NOMO-1 treated with DMSO at 0.1 percent for 48 hours (cell line): ENCODE measurements at regions not wholly inside any gene's neighbourhood (a gene's known extent, or its start where the extent isn't known, plus 50 kb on each side); places are given as distances from the start of the nearest gene placed in this dataset.

ENCODE experiments used
- DNase-seq: peaks from one replicate; lab custom pipeline; 2025; ENCODE audit not compliant: unreplicated experiment; lab: John Stamatoyannopoulos, UW

DNA sequence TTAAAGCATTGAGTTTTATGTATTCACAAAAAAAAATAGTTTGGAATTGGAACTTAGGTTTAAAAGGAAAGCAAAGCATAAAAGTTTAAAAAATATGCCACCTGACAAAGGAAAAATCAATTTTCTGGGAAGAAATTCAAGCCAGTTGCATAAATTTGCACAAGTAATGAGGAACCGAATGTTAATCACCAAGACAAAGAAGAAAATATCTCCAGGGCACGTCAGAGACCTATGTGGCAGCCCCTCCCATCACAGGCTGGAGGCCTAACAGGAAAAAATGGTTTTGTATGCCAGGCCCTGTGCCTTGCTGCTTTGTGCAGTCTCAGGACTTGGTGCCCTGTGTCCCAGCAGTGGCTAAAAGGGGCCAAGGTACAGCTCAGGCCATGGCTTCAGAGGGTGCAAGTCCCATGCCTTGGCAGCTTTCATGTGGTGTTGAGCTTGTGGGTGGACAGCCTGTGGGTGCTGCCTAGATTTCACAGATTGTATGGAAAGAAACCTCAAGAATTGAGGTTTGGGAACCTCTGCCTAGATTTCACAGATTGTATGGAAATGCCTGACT lies 767.2 kb upstream of the SLC10A2 start:
- no peak for DNase-seq

DNA sequence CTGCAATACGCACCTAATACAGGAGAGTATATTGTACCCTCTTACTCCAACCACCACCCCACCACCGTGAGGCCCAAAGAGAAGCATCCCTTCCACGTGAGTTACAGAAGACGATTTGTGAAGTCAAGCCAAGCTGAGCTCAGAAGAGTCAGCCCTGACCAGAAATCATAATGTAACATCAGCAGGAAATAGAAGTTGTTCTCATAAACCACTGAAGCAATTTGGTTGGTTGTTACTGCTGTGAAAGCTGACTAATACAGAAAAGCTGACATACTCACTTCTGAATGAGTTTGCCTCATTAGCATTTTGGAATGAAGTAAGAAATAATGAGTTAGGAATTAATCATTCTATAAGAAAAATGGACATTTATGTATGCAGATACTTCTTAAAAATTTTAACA lies 749.4 kb upstream of the SLC10A2 start:
- no peak for DNase-seq

DNA sequence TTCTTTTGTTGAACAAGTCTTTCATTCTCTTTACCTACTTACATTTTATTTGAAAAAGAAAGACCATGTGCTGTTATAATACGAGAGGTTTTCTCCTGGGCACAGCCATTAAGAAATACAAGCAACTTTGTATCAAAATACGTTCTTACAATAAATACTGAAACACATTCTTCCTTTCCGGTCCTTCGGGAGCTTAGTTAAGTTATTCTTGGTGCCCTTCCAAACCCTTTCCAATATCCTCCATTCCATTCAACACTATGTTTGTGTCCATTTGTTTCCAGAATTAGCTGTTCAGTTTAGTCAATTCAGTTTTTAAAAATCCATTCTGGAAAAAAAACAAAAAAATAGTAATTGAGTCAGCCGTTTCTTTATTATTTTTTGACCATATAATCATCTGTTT lies 746.8 kb upstream of the SLC10A2 start:
- no peak for DNase-seq

DNA sequence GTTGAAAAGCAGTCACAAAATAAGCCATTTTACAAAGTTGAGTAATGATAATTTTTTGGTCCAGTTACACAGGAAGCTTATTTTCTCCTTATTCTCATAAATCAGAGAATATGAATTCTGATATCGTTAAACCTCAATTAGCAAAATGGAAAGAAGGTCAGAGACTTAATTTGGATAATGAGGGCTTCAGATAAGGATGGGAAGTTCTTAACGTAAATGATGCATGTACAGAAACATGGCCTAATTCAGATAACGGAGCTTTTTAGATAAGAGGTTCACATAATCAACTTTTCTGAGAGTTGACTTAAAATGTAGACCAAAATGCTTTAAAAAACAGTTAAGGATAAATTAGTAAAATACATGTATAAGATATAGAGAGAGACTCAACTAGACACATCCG lies 746.3 kb upstream of the SLC10A2 start:
- no peak for DNase-seq

DNA sequence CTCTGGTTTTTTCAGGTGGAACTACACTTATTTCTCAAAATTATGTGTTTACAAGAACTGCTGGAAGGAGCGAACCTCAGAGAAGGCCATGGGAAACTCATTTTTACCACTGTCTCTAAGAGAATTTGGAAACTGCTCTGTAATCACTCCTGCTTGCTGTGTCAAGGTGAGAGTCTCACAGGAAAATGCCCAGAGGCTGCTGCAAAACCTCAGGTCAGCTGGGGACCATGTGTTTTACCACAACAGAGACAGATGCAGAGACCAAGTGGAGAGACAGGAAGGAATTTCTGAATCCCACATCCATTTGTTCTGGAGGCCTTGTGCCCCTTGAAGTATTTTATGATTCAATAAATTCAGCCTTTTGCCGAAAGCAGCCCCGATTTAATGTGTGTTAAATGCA lies 743.8 kb upstream of the SLC10A2 start:
- DNase-seq, result no peak

DNA sequence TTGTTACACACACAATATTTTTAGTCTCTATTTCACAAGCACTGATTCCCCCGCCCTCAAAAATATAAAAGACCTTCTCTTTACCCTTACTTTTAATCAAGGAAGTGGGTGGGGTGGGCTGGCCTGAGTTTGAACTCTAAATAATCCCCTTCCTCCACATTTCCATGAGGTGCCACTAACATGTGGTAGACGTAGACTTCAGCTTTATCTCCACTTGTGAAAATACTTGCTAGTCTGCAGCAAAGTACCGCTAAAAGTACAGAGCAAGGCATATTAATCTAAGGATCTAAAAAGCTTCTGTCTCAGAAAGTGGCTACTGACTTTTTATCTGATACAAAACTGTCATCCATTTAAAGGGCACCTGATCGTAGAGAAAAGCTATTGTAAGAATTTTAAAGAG lies 739.6 kb upstream of the SLC10A2 start:
- no peak for DNase-seq

DNA sequence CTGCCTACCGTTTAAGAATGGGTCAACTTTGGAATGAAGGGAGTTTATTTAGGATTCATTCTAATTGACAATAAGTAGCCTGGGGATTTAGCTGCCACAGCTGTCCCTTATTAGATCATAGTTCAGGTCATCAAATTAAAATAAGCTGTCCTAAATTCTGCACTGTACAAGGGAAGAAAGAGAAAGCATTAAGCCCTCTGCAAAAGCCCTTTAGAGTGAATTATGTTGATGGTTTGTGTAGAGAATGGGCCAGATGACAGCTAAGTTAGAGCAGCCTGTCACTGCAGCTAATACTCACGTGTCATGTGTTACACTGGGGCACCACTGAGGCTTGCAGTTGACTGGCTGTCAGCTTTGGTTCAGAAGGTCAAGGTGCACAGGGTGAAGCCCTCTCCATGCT lies 737.1 kb upstream of the SLC10A2 start:
- no peak for DNase-seq

DNA sequence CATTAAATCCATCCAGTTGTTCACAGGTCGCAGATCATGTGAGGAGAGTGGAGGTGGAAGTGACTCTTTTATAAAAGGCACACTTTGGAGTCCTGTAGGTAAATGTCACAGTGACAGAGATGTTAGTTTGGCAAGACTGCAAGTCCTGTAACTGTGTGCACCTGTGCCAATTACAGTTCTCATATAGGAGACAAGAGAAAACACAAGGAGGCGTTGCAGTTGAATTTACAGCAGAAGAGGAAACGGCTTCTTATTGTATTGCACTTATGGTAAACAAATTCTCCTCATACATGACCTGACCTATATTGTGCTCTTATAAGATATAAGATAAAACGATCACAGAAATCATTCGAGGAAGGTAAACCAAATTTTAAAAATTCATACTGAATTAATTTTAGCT lies 732.8 kb upstream of the SLC10A2 start:
- no peak for DNase-seq

DNA sequence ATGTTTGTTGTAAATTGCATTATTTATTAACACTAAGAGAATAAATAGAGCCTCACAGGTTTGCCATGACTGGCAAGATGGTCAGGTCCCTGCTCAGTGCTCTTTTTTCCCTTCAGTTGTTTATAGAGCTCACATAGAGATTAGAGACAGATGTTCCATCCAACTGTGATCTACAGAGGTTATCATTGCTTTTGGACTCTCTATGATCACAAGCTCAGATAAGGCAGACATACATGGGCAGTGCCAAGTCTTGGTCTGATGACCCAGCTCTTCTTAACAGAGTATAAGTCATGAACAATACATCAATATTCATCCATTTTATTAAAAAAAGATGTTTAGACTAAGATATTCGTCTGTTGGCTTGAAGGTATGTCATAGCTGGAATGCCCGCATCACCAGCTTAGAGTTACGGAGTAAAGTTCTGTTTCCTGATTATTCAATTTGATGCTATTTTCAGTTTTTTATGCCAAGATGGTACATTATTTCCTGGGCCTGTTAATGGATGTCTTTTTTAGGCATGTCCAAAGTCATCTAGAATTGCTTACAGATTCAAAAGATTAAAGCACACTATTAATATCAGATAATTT lies 729.8 kb upstream of the SLC10A2 start:
- DNase-seq, result no peak

DNA sequence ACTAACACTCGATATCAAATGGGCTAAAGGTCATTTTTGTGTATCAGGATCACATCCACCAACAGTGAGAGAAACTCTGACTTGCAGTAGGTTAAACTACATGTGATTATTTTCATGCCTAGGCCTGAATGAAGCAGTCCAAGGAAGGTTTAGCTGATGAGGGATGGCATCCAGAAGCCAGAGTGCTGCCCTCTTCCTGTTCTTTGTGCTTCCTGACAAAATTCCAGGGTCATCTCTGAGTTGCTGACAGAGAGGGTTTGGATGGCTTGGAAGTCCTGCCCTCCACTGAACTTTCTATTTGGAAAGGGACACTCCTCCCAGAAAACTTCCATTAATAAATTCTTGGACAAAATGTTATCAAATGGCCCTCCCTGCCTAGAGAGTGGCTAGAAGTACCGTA lies 728.3 kb upstream of the SLC10A2 start:
- no peak for DNase-seq

DNA sequence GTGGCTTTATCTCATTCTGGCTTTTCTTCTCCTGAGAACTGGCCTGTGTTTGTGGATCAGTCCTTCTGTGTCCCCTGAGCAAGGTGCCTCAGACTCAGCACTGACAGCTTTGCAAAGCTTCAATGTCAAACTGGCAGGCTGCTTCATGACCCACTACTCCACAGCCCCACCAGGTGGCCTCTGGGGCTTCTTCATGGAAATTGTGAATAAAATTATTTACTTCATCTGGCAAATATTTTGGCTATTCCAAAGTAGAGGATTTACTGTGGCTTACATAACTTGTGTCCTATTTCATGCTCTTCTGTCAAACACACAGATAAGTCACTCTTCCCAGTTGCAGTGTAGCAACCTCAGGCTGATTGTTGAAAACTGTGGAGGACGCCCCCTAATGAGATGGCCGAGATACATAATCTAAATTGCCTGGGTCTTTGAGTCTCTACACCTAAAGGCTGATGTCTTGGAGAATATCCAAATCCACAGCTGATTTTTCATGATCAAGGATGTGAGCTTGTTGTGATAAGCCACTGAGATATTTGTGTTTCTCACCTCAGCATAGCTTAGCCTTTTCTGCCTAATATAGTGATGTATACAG lies 721.9 kb upstream of the SLC10A2 start:
- DNase-seq, result no peak

DNA sequence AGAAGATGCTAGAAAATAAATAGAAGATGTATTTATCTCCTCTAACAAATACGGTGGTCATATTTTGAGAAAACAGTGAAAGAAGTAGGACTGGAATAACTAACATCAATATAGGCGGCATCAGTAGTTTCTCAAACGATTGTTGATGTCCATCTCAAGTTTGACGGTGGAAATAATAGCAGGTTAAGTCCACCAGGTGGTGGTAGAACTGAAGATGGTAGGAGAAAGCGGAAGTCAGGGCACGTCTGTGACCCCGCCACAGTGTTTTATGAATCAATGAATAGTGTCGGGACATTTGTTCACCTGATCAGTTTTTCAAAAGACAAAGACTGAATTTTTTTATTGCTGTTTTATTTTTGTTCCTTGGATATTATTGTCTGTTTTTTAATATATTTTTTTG lies 706.4 kb upstream of the SLC10A2 start:
- no peak for DNase-seq

DNA sequence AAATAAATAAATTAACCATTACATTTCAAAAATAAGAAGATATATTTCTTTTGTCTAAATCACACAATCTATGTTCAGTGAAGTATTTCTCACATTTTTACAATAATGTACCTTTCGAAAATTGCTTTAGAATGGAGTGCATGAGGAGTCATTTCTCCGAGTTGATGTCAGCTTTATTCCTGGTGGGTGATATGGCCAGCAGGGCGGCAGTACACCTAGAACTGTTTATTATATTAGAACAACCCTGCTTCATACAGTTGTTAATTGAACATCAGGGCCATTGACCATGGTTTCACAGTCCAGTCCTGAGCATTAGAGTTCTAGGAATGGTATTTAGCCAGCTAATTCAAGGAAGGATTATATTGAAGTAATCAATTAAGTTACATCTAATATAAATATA lies 696.3 kb upstream of the SLC10A2 start:
- DNase-seq, result no peak

DNA sequence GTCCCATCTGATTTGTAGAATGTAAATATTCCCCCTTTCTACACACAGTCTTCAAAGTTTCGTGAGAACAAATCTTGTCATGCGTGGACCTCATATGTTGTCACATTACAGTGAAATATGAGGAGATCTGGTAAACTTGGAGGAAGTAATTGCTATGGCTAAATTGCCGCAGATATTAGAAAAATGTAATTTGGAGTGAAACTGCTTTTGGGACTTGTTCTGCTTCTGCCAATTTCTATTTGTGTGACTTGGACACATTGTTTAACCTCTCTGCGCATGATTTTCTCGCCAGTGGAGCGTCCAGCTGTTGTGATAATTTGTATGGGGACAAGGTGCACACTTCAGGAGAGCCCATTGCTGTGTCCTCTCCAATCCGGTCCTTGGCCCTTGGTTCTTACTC lies 693.1 kb upstream of the SLC10A2 start:
- no peak for DNase-seq

DNA sequence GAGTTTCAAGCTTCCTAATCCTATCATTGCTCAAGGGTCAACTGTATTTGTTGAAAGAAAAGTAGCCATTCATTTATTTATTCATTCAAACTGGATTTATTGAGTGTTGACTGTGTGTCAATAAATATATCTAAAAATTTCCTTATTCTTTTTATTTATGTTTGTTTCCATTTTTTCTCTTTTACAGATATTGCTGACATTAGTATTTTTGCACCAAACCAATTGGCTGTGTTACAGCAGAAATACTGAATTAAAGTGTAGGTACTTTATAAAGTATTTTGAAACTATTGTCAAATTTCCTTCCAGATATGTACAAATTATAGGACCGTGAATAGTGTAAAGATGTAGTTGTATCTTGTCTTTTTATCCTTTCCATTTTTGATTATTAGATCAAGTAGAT lies 692.0 kb upstream of the SLC10A2 start:
- DNase-seq, result no peak

DNA sequence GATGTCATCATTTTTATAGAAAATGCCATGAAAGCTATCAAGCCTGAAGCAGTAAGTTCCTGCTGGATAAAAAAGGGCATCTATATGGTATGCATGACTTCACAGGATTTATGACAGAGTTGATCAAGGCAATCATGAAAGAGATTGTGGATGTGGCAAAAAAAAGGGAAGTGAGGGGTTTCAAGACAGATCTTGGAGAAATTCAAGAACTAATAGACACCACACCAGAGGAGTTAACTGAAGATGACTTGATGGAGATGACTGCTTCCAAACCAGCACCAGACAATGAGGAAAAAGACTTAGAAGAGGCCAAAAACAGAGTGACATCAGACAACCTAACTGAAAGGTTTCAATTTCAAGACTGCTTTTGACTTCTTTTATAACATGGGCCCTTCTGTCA lies 691.1 kb upstream of the SLC10A2 start:
- DNase-seq, result no peak

DNA sequence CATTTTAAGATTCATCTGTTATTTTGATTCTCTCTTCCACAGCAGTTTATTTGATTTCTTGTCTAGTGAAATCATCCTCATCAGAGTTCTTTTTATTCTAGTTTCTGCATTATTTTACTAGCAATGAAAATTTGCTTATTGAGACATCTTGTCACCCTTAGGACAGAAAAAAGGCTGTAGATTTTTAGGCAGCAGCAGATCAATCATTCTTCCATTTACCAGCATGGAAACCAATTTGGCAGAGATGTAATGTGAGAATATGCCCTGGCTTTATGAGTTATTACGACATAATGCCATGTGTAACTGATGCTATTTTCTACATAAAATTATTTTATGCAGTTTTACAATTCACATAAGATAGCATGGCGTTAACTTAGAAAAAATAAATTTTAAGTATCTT lies 688.6 kb upstream of the SLC10A2 start:
- no peak for DNase-seq

DNA sequence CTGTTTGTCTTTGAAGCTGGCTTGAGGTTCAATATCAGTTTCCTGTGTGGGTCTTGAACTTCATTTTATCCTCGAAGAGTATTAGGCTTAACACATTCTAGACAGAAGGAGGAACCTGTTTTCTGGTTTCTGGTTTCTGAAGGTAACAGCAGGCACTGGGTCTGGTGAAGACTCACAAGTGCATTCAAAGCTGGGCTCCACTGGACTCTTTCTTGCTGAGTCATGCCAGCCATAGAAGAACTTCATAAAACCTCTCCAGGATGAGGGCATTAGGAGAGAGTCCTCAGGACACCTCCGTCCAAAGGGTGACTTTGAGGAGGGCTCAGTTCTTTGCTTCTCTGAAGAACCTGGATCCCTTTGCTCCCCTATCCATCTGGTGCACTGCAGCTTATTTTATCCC lies 668.6 kb upstream of the SLC10A2 start:
- no peak for DNase-seq

DNA sequence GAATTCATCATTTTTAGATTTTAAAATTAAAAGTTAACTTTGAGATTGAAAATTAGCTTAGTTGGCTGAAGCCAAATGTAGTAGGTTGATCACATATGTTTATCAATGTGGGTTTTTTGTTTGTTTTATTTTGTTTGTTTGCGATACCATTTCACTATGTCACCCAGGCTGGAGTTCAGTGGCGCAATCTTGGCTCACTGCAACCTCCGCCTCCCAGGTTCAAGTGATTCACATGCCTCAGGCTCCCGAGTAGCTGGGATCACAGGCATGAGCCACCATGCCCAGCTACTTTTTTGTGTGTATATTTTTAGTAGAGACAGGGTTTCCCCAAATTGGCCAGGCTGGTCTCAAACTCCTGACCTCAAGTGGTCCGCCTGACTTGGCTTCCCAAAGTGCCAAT lies 665.7 kb upstream of the SLC10A2 start:
- DNase-seq, result no peak

DNA sequence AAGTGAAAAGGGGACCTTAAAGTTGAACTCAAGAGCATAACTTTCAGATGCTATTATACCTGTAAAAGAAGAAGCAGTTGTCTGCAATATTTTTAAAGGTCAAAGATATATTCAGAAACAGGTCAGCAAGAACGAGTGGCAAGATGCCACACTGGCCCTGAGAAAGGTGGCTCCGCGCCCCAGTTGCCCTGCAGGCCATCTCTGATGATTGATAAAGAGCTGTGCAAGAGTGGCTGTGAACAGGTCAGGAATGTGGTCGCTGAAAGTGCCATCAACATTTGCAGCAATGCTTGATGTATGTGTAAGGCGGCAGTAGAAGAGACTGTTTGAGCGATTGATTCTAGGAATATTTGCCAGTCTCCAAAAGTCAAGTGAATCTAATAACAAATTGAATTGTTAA lies 664.2 kb upstream of the SLC10A2 start:
- no peak for DNase-seq

DNA sequence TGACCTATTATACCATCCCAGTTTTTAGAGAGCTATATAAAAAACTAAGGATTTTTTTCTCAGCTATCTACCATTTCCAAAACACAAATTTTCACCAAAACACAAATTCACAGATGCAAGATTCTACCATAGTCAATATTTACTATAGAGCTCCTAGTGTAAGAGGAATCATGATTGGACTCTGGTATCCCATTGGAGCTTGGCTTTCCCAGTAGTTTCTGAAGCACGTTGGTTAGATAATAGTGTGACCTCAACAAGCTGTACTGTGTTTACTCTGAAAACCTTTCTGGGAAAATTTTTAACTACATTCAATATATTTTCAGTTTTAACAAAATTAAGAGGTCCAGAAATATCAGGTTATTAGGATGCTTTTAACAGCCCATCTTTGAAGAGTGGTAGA lies 660.6 kb upstream of the SLC10A2 start:
- DNase-seq, result no peak

DNA sequence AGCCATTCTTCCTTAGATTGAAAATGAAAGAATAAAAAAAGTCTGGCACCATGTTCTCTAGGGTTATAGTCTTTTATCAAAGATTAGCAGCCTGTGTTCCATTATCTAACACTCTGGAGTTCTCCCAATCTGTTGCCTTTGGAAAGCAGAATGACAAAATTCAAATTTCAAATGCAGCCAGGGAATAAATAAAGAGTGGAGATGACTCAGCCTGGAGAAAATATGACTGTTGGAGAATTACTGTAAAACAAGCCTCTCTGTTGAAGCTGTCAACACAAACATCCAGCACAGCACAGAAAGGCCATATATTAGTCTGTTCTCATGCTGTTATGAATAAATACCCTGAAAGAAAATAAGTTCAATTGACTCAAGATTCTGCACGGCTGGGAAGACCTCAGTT lies 650.5 kb upstream of the SLC10A2 start:
- no peak for DNase-seq

DNA sequence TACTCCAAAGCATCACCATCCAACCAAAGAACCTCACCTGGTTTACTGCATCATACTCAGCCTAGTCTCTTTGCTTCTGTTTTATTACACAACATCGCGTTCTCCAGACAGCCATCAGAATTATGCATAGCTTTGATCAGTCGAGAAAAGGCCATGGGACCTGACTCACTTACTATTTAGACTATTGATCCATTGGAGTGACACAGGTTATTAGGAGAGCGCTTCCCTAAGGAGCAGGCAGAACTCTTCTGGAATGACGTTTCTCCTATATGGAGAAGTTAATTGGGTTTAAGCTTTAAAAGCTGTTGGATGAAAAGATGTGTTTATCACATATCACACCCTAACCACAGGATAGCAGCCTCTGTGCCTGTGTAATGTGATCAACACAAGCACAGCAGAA lies 649.1 kb upstream of the SLC10A2 start:
- DNase-seq, result no peak
